Ovary (tissue), 3 donors: ENCODE measurements at regions not wholly inside any gene's neighbourhood (a gene's known extent, or its start where the extent isn't known, plus 50 kb on each side); places are given as distances from the start of the nearest gene placed in this dataset.

Experiments used
- CTCF ChIP-seq, 3 donors: fragments of 450-650 bp in 2 of 3; fragments of 200-600 bp in 1 of 3; IDR thresholded peaks; one replicate each; pipeline versions ENCODE4 v1.5.1 to v1.8.0; 2016 to 2022; ENCODE audit warnings: antibody characterized with exemption in 3 of 3, mild to moderate bottlenecking in 1 of 3
- EP300 ChIP-seq: sonication (generic); formaldehyde crosslinking; IDR thresholded peaks from one replicate; pipeline ENCODE4 v1.6.1; 2017; ENCODE audit warnings: antibody characterized with exemption
- donor health status: DM: no; HTN: no; CAD: no.

GRCh38 chr13:103371271-103371670 is 305.1 kb upstream of the SLC10A2 start:
- TF ChIP-seq CTCF (IDR thresholded peaks at IDR 0.05): no peak
- TF ChIP-seq EP300: no peak
